Panc1 (cell line): ENCODE measurements at regions not wholly inside any gene's neighbourhood (a gene's known extent, or its start where the extent isn't known, plus 50 kb on each side); places are given as distances from the start of the nearest gene placed in this dataset.

Experiments
- CTCF ChIP-seq: fragments of 450-650 bp; IDR thresholded peaks from 2 replicates; pipeline ENCODE4 v1.5.1; 2017; ENCODE audit warnings: mild to moderate bottlenecking
- POLR2AphosphoS5 ChIP-seq: IDR thresholded peaks from 2 replicates; pipeline ENCODE4 v1.6.1; 2012; ENCODE audit warnings: mild to moderate bottlenecking, low read depth, low read length, moderate library complexity
- REST ChIP-seq, 2 experiments: IDR thresholded peaks; 2 replicates each; pipeline ENCODE4 v1.6.1; 2011 to 2012; ENCODE audit warnings: low read depth in 2 of 2, control low read depth in 1 of 2, low read length in 1 of 2, mild to moderate bottlenecking in 1 of 2, moderate library complexity in 1 of 2; ENCODE audit not compliant: insufficient read depth in 1 of 2
- SIN3A ChIP-seq: IDR thresholded peaks from 2 replicates; pipeline ENCODE4 v1.6.1; 2012; ENCODE audit warnings: low read depth, mild to moderate bottlenecking, low read length, moderate library complexity, borderline replicate concordance; ENCODE audit not compliant: insufficient read depth
- TCF7L2 ChIP-seq: IDR thresholded peaks from 2 replicates; pipeline ENCODE4 v1.6.1; 2011; ENCODE audit warnings: mild to moderate bottlenecking, low read depth, low read length, inconsistent platforms

GRCh38 chr13:50318887-50319286 lies 303.6 kb downstream of the KCNRG start:
- TF ChIP-seq REST (IDR thresholded peaks at IDR 0.05; ENCODE audit: insufficient read depth in 1 of 2, low read depth in 2 of 2, low read length in 1 of 2) (no peak), CTCF (no peak), TCF7L2 (no peak), POLR2AphosphoS5 (no peak), SIN3A (no peak)
